ENCODE measurements at regions not wholly inside any gene's neighbourhood (a gene's known extent, or its start where the extent isn't known, plus 50 kb on each side); places are given as distances from the start of the nearest gene placed in this dataset.
A peak's percentile ranks its signal among the peaks of the same experiment; 100 is the strongest.

- H3K27ac ChIP-seq = peak overlapping the region; percentile 19 to 30
- no peak for DNase-seq
- H3K36me3 ChIP-seq = no peaks in the 10 kb centered on the region
- no peaks in the 10 kb centered on the region for H3K9me3 ChIP-seq
- intact Hi-C loops (cut with DNase I; ENCODE audit: low total_unique reads) = no loop called here
- no peaks in the 10 kb centered on the region for H3K4me1 ChIP-seq
- no peak overlapping the region for H3K4me3 ChIP-seq
- H3K27me3 ChIP-seq = no peaks in the 10 kb centered on the region
- TF ChIP-seq CTCF (IDR thresholded peaks at IDR 0.05) (no peak), POLR2A (IDR thresholded peaks at IDR 0.05) (no peak)
These were observed 211.7 kb upstream of the STARD13 start for GRCh38 chr13:33497146-33497845.

GRCh38 chr13:33508060-33508459 lies 222.5 kb upstream of the STARD13 start:
- DNase-seq = no peak
- H3K4me3 ChIP-seq = no peak overlapping the region
- no peak overlapping the region for H3K27ac ChIP-seq
- peaks cover 5 to 14% of the 10 kb centered on the region in 2 donors for H3K4me1 ChIP-seq
- intact Hi-C loops (cut with DNase I; ENCODE audit: low total_unique reads) = no loop called here
- no peaks in the 10 kb centered on the region for H3K36me3 ChIP-seq
- TF ChIP-seq CTCF (IDR thresholded peaks at IDR 0.05) = no peak
- TF ChIP-seq POLR2A (IDR thresholded peaks at IDR 0.05) = no peak
- no peaks in the 10 kb centered on the region for H3K27me3 ChIP-seq
- H3K9me3 ChIP-seq = no peaks in the 10 kb centered on the region

- peak; percentile 35 to 60 for DNase-seq
- H3K36me3 ChIP-seq = no peaks in the 10 kb centered on the region
- H3K4me1 ChIP-seq = peaks cover 5 to 14% of the 10 kb centered on the region in 2 donors
- H3K27me3 ChIP-seq = no peaks in the 10 kb centered on the region
- H3K27ac ChIP-seq = peak overlapping the region; percentile 75 to 81
- H3K9me3 ChIP-seq = no peaks in the 10 kb centered on the region
- TF ChIP-seq POLR2A (IDR thresholded peaks at IDR 0.05) (no peak), CTCF (IDR thresholded peaks at IDR 0.05) (no peak)
- H3K4me3 ChIP-seq = no peak overlapping the region
- intact Hi-C loops (cut with DNase I; ENCODE audit: low total_unique reads) = no loop called here
These were observed 224.2 kb upstream of the STARD13 start for GRCh38 chr13:33509642-33510229.

GRCh38 chr13:33510350-33510970 lies 224.9 kb upstream of the STARD13 start:
- intact Hi-C loops (cut with DNase I; ENCODE audit: low total_unique reads) = no loop called here
- TF ChIP-seq POLR2A (IDR thresholded peaks at IDR 0.05) = no peak
- no peak for TF ChIP-seq CTCF (IDR thresholded peaks at IDR 0.05)
- no peaks in the 10 kb centered on the region for H3K9me3 ChIP-seq
- no peak overlapping the region for H3K4me3 ChIP-seq
- peaks cover 5 to 14% of the 10 kb centered on the region in 2 donors for H3K4me1 ChIP-seq
- H3K27me3 ChIP-seq = no peaks in the 10 kb centered on the region
- no peak for DNase-seq
- H3K36me3 ChIP-seq = no peaks in the 10 kb centered on the region
- peak overlapping the region; percentile 75 to 81 for H3K27ac ChIP-seq

Measured in uterus (tissue), 3 donors.